ENCODE measurements at regions not wholly inside any gene's neighbourhood (a gene's known extent, or its start where the extent isn't known, plus 50 kb on each side); places are given as distances from the start of the nearest gene placed in this dataset.

GRCh38 chr5:13569090-13569715, 375.3 kb downstream of the DNAH5 start:
- Mint-ChIP-seq H3K27me3 (ENCODE audit: unreplicated experiment) (no peaks in the 10 kb centered on the region), H3K4me3 (ENCODE audit: unreplicated experiment) (no peak overlapping the region), H3K4me1 (ENCODE audit: unreplicated experiment) (no peaks in the 10 kb centered on the region), H3K9me3 (ENCODE audit: unreplicated experiment) (no peaks in the 10 kb centered on the region), H3K27ac (ENCODE audit: unreplicated experiment) (no peak overlapping the region), H3K36me3 (ENCODE audit: low read depth, unreplicated experiment) (no peaks in the 10 kb centered on the region)
- no peak for TF ChIP-seq CTCF (IDR thresholded peaks at IDR 0.05; ENCODE audit: unreplicated experiment)
- no peak for DNase-seq (ENCODE audit: low spot score)

- Mint-ChIP-seq H3K36me3 (ENCODE audit: low read depth, unreplicated experiment) (no peaks in the 10 kb centered on the region), H3K4me1 (ENCODE audit: unreplicated experiment) (no peaks in the 10 kb centered on the region), H3K27ac (ENCODE audit: unreplicated experiment) (no peak overlapping the region), H3K4me3 (ENCODE audit: unreplicated experiment) (no peak overlapping the region), H3K9me3 (ENCODE audit: unreplicated experiment) (no peaks in the 10 kb centered on the region), H3K27me3 (ENCODE audit: unreplicated experiment) (no peaks in the 10 kb centered on the region)
- TF ChIP-seq CTCF (IDR thresholded peaks at IDR 0.05; ENCODE audit: unreplicated experiment): no peak
- DNase-seq (ENCODE audit: low spot score): no peak
These were observed 376.7 kb downstream of the DNAH5 start for GRCh38 chr5:13567819-13568218.

GRCh38 chr5:13566871-13567339, 377.6 kb downstream of the DNAH5 start:
- no peak for TF ChIP-seq CTCF (IDR thresholded peaks at IDR 0.05; ENCODE audit: unreplicated experiment)
- no peaks in the 10 kb centered on the region for H3K9me3 Mint-ChIP-seq (ENCODE audit: unreplicated experiment)
- H3K36me3 Mint-ChIP-seq (ENCODE audit: low read depth, unreplicated experiment): no peaks in the 10 kb centered on the region
- no peaks in the 10 kb centered on the region for H3K27me3 Mint-ChIP-seq (ENCODE audit: unreplicated experiment)
- no peak for DNase-seq (ENCODE audit: low spot score)
- no peak overlapping the region for H3K27ac Mint-ChIP-seq (ENCODE audit: unreplicated experiment)
- no peak overlapping the region for H3K4me3 Mint-ChIP-seq (ENCODE audit: unreplicated experiment)
- no peaks in the 10 kb centered on the region for H3K4me1 Mint-ChIP-seq (ENCODE audit: unreplicated experiment)

GRCh38 chr5:13558408-13558807, 386.1 kb downstream of the DNAH5 start:
- H3K36me3 Mint-ChIP-seq (ENCODE audit: low read depth, unreplicated experiment): no peaks in the 10 kb centered on the region
- TF ChIP-seq CTCF (IDR thresholded peaks at IDR 0.05; ENCODE audit: unreplicated experiment): no peak
- H3K27me3 Mint-ChIP-seq (ENCODE audit: unreplicated experiment): no peaks in the 10 kb centered on the region
- H3K4me1 Mint-ChIP-seq (ENCODE audit: unreplicated experiment): no peaks in the 10 kb centered on the region
- no peak for DNase-seq (ENCODE audit: low spot score)
- H3K27ac Mint-ChIP-seq (ENCODE audit: unreplicated experiment): no peak overlapping the region
- H3K9me3 Mint-ChIP-seq (ENCODE audit: unreplicated experiment): no peaks in the 10 kb centered on the region
- no peak overlapping the region for H3K4me3 Mint-ChIP-seq (ENCODE audit: unreplicated experiment)

- no peaks in the 10 kb centered on the region for H3K9me3 Mint-ChIP-seq (ENCODE audit: unreplicated experiment)
- no peak for TF ChIP-seq CTCF (IDR thresholded peaks at IDR 0.05; ENCODE audit: unreplicated experiment)
- peak; percentile 62 for DNase-seq (ENCODE audit: low spot score)
- H3K27ac Mint-ChIP-seq (ENCODE audit: unreplicated experiment): no peak overlapping the region
- peaks cover 10% of the 10 kb centered on the region for H3K4me1 Mint-ChIP-seq (ENCODE audit: unreplicated experiment)
- no peaks in the 10 kb centered on the region for H3K27me3 Mint-ChIP-seq (ENCODE audit: unreplicated experiment)
- H3K36me3 Mint-ChIP-seq (ENCODE audit: low read depth, unreplicated experiment): no peaks in the 10 kb centered on the region
- H3K4me3 Mint-ChIP-seq (ENCODE audit: unreplicated experiment): no peak overlapping the region
These were observed 390.6 kb downstream of the DNAH5 start for GRCh38 chr5:13553896-13554295.
